K562 (cell line): ENCODE measurements at regions not wholly inside any gene's neighbourhood (a gene's known extent, or its start where the extent isn't known, plus 50 kb on each side); places are given as distances from the start of the nearest gene placed in this dataset.

ENCODE experiments used
- CHD1 ChIP-seq: fragments of 200-600 bp; sonication (generic); IDR thresholded peaks from one replicate; pipeline ENCODE4 v1.6.1; 2012; ENCODE audit warnings: mild to moderate bottlenecking, moderate library complexity, low read length, inconsistent platforms
- CHD7 ChIP-seq: fragments of 200-600 bp; sonication (generic); IDR thresholded peaks from one replicate; pipeline ENCODE4 v1.6.1; 2012; ENCODE audit warnings: mild to moderate bottlenecking, low read depth, low read length, inconsistent platforms
- E4F1 ChIP-seq: fragments of 250-450 bp; sonication (Bioruptor Pico); IDR thresholded peaks from 2 replicates; pipeline ENCODE4 v1.5.0; 2021; ENCODE audit warnings: mild to moderate bottlenecking, borderline replicate concordance
- ERF ChIP-seq: fragments of 450-650 bp; formaldehyde crosslinking; IDR thresholded peaks from 2 replicates; pipeline ENCODE4 v1.4.0; 2020; ENCODE audit warnings: mild to moderate bottlenecking, mixed read lengths
- ETV1 ChIP-seq: fragments of 450-650 bp; conservative IDR thresholded peaks from 2 replicates; pipeline ENCODE4 v1.6.1; 2016; ENCODE audit warnings: missing genetic modification characterization, control low read depth, low read depth, missing compliant biosample characterization
- SIN3B ChIP-seq: fragments of 450-650 bp; IDR thresholded peaks from 2 replicates; pipeline ENCODE4 v1.6.1; 2017; ENCODE audit warnings: low read depth, mild to moderate bottlenecking, moderate library complexity
- SMARCC2 ChIP-seq: fragments of 450-650 bp; IDR thresholded peaks from 2 replicates; pipeline ENCODE4 v1.6.1; 2017; ENCODE audit warnings: antibody characterized with exemption, moderate library complexity, mild to moderate bottlenecking, low read depth
- SOX6 ChIP-seq: fragments of 450-650 bp; IDR thresholded peaks from 2 replicates; pipeline ENCODE4 v1.6.1; 2014; ENCODE audit warnings: mild to moderate bottlenecking
- SRSF7 ChIP-seq: fragments of 200-400 bp; formaldehyde crosslinking; optimal IDR thresholded peaks from 2 replicates; pipeline ENCODE3; 2017; ENCODE audit warnings: mild to moderate bottlenecking, low read depth, low read length
- THRAP3 ChIP-seq: fragments of 450-650 bp; IDR thresholded peaks from 2 replicates; pipeline ENCODE4 v1.6.1; 2016; ENCODE audit warnings: mild to moderate bottlenecking, inconsistent platforms, borderline replicate concordance
- ZNF121 ChIP-seq: sonication (generic); formaldehyde crosslinking; conservative IDR thresholded peaks from 2 replicates; pipeline ENCODE4 v1.8.0; 2022; ENCODE audit warnings: missing genetic modification reagents
- ZNF79 ChIP-seq: fragments of 250-450 bp; sonication (Bioruptor Pico); IDR thresholded peaks from 2 replicates; pipeline ENCODE4 v1.4.0; 2020; ENCODE audit warnings: low read depth, mild to moderate bottlenecking, moderate library complexity
- ZSCAN29 ChIP-seq: fragments of 450-650 bp; IDR thresholded peaks from 2 replicates; pipeline ENCODE4 v1.6.1; 2017
- TF ChIP-seq, protein P1 (sequence below): sonication (generic); formaldehyde crosslinking; IDR thresholded peaks from 2 replicates; pipeline ENCODE4 v1.8.1; 2022; ENCODE audit warnings: missing genetic modification reagents

DNA sequence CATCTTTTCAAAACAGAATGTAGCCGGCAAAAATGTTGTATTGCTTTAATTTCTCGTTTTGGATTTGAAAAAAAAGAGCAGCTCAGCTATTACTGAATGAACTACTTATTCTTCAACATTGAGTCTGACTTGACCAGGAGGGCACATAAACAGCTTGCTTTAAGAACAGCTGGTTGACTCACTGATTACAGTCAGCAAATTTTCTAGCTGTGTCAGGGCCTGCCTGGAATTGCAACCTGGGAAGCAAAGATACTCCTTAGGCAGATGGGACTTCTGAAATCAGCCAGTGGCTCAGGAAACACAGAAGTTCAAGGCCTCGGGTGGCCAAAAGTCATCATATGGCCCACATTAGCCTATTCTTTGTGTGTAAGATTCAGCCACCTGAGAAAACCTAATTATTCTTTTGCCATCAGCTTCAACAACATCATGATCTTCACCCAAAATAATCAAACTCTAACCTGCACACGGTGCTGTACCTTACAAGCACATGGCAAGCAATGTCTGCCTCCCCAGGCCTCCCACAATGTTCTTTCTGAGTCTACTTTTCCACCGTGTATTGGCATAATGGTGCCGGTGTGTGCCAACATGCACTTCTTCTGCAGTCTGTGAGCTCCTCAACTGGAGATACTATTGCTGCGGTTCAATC, 307.2 kb downstream of the HHIPL2 start (continued):
- no peak for TF ChIP-seq CHD7
- peak; percentile 54; the same call in 1 of the 2 replicates for TF ChIP-seq SMARCC2
- TF ChIP-seq ZNF79 (CRISPR knock-in tag) = no peak; the same call in 1 of the 2 replicates
- no peak for TF ChIP-seq CHD1
- no peak for TF ChIP-seq ZNF121 (CRISPR knock-in tag)
- no peak for TF ChIP-seq SIN3B
- no peak for TF ChIP-seq SOX6
- no peak for TF ChIP-seq SRSF7
- TF ChIP-seq, protein P1, sequence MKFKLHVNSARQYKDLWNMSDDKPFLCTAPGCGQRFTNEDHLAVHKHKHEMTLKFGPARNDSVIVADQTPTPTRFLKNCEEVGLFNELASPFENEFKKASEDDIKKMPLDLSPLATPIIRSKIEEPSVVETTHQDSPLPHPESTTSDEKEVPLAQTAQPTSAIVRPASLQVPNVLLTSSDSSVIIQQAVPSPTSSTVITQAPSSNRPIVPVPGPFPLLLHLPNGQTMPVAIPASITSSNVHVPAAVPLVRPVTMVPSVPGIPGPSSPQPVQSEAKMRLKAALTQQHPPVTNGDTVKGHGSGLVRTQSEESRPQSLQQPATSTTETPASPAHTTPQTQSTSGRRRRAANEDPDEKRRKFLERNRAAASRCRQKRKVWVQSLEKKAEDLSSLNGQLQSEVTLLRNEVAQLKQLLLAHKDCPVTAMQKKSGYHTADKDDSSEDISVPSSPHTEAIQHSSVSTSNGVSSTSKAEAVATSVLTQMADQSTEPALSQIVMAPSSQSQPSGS (CRISPR knock-in tag) = no peak
- no peak for TF ChIP-seq THRAP3
- no peak for TF ChIP-seq E4F1 (CRISPR knock-in tag)
- no peak for TF ChIP-seq ERF (CRISPR knock-in tag)
- no peak for TF ChIP-seq ETV1 (tag)
- no peak for TF ChIP-seq ZSCAN29
